Activated CD8-positive, alpha-beta memory T cell treated with anti-CD3 and anti-CD28 coated beads, Interleukin-2, amount 50 U/mL, for 1 hour (primary cell): ENCODE measurements at regions not wholly inside any gene's neighbourhood (a gene's known extent, or its start where the extent isn't known, plus 50 kb on each side); places are given as distances from the start of the nearest gene placed in this dataset.
"Not testable (repeated sequence)": the region's sequence is repeated elsewhere in the genome, so short reads cannot be mapped to it uniquely, and the experiment has no call there.

ENCODE experiments used
- DNase-seq: peaks from one replicate; pipeline ENCODE4 v3.0.0-alpha.2; 2020; ENCODE audit errors: extremely low read depth

DNA sequence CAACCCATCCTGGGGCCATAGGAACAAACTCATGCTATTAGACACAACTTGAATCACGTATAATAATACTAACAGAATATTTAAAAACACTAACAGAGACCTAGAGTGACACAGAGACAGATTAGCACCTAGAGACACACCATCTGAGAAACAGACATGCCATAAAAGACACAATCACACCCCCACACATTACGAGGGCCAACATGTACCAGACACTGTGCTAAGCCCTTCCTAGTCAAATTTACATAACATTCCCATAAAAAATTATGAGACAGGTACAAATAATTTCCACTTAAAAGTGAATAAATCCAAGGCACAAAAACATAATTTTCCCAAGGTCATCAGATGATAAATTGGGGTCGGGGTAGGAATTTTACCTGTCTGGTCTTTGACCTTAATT is 141.1 kb upstream of the PRSS16 start:
- DNase-seq: no peak

DNA sequence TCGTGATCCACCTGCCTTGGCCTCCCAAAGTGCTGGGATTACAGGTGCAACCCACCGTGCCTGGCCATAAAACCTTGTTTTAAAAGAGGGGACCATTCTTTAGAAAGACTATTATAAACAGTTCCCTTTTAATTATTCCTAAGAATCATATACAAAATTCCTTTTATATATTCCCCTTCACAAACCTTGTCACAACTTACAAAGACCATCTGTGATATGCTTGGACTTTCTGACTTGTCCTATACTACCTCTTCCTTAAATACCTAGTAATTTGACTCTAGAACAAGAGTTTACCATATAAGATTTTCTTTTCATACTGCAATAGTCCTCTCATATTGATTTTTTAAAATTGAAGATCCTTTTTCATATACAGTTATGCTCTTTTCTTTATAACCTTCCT is 135.8 kb upstream of the PRSS16 start:
- no peak for DNase-seq

DNA sequence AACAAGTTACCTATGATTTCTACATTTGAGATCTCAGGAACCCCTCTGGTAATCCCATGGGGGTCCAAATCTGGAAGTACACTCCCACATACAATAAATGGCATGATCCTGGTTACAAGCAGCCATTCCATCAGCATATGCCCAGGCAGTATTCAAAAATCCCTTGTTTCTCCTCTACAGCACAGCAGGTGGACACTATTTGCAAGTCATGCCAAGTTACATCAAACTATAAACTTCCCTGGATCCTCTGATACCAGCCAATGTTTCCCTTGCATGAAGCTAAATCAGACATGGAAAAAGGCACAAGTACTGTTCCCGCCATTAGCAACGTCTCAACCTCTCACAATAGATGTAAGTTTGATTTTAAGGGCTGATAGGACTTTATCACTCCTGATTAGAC is 134.5 kb upstream of the PRSS16 start:
- DNase-seq: no peak

DNA sequence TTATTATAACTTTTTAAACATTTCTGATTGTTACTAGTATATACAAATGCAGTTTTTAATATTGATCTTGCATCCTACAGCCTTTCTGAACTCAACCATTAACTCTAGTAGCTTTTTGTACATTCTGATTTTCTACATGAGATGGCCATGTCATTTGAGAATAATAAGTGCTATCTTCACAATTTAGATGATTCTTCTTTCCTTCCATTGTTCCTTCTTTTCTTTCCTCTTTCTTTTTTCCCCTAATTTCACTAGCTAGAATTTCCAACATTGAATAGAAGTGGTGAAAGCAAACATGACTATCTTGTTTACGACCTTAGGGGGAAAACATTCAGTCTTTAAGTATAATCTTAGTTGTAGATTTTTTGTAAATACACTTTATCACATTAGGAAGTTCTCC is 128.2 kb upstream of the PRSS16 start:
- no peak for DNase-seq

DNA sequence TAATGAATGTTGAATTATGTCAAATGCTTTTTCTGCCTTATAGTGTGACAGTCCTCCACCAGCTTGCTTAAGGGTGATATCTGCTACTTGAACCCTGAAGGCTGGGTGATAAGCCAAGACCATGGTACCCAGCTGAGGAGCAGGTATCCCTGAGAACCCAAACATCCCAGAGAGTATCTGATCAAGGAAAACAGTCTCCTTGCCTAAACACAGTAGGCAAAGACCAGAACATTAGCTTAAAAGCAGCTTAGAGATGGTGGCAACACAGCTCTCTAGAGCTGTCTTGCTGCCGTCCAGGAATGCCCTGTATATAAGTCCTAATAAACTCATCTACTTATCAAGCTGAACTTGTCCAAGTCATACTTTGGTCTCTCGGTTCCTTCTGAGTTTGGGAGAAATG is 127.7 kb upstream of the PRSS16 start:
- no peak for DNase-seq

DNA sequence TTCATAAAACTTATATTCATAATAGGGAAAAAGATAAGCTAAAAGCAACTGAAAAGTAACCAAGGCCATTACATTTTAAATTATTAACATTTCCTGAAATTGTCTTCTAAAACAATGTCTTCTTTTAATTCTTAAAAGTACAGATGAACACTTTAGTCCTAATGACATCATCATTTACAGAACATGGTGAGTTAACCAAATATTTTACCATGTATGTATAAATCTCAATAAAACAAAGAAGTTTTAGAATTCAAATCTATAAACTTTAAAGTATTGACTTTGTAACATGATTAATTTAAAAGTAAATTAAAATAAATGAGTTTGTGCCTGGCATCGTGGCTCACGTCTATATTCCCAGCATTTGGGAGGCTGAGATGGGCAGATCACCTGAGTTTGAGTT is 125.9 kb upstream of the PRSS16 start:
- no peak for DNase-seq

DNA sequence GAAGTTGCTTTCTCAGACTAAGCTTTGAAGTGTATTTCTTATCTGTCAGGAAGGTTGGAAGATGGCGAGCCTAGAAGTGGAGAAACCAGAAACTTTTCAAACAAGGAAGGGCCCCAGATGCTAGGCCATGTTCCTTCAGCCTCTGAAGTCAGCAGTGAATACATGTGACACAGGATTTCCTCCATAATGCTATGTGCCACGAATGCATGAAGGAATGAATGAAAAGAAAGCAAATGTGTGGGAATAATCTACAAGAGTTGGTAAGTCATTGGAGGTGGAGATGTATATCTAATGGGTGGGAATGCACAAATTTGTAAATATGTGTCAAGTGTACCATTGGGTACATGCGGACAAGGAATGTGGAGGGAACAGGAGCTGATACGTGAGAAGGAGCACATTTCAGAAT is 123.2 kb upstream of the PRSS16 start:
- no peak for DNase-seq

DNA sequence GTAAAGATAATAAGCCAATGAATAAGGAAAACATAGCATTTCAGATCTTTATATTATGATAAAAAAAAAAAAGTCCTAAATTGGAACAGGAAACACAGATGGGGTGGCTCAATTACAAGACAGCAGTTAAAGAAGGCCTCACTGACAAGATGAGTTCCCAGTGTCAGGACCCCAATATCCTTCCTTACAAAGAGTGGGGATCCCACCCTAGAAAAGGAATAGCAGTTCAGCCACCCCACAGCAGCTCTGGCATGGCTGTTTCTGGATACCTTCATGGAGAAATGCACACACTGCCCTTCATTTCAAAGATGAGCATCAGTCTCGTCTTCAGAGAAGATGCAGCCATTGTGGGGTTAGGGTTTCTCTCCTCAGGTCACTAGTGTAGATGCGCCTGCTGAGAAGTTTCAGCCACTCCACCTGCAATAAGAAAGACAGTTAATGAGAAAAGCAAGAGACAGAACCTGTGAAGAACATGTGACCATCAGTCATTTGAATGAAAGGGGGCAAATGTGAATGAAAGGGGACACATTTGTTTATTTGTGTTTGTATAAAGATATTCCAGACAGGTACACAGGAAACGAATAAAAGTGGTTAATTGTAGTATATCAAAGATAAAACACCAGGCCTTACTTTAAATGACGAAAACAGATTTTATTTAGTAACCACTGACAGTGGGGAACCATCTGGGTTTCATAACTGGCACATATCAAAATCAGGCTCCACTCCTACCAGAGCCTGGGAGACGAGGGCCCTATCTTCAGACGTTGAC is 121.3 kb upstream of the PRSS16 start:
- no peak for DNase-seq

DNA sequence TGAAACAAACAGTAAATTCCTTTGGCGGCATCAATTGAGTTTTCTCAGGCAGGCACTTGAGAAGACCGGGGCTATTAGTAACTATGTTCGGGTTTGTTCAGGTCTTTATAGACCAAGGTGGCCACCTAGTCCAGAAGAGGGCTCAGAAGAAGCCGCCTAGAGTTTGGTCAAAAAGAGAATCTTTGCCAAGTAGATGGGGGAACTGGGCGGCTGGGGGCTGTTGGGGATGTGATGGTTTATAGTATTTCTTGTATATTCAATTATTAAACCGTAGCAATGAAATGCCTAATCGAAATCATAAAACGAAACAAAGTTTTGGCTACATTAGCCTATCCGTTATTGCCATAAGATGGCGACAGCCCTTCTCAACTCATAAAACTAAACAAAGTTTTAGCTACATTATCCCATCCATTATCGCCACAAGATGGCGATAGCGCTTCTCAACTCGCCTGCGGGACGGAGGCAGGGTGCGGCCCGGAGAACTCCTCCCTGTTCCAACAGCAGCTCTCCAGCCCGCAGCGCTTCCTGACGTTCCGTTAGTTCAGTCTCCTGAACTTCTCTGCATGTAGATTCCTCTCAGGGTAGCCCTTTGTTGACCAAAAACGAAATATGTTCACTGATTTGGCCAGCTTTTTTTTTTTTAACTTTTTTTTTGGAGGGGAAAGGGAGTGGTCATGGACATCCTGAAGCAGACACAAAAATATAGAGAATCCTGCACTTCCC is 120.5 kb upstream of the PRSS16 start:
- no peak for DNase-seq

DNA sequence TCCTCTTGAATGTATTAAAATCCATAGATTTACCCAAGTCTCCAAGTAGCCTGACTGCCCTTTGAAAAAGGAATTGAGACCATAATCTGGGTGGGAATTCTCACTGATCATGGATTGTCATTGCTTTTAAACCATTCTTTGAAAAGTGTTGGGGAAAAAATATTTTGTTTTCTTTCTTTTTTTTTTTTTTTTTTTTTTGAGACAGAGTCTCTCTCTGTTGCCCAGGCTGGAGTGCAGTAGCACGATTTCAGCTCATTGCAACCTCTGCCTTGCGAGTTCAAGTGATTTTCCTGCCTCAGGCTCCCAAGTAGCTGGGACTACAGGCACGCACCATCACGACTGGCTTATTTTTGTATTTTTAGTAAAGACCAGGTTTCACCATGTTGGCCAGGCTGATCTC is 119.6 kb upstream of the PRSS16 start:
- DNase-seq: not testable (repeated sequence)

DNA sequence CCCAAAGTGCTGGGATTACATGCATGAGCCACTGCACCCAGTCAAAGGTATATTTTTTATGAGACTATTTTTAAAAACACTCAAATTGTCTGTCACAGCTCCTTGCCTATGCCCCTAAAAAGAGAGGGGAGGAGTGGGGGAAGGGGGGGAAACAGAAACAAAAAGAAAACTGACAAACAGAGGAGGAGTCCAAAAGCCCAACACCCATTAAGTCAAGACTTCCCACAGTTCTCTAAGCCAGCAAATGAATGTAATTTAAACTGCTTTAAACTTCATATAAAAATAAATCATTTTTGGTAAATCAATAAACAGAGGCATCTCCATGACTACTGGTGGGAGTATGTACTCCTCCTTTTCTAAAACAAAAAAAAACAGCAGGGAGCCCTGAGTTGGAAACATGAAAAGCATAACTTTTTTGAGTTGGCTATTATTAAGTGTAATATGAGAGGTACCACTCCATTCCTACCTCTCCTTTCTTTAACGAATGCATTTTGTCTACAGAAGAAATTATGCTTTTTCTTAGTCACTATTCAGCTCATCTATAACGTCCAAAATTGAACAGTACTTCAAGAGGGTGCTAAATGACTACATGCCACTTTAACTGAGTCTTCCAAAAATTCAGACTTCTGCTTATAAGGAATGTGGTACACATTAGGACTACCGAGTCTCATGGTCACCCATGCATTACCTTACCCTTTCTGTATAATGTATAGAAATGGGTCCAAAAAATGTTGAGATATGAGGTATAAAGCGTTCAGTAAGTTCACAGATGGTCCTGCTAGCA is 119.0 kb upstream of the PRSS16 start:
- DNase-seq: no peak

DNA sequence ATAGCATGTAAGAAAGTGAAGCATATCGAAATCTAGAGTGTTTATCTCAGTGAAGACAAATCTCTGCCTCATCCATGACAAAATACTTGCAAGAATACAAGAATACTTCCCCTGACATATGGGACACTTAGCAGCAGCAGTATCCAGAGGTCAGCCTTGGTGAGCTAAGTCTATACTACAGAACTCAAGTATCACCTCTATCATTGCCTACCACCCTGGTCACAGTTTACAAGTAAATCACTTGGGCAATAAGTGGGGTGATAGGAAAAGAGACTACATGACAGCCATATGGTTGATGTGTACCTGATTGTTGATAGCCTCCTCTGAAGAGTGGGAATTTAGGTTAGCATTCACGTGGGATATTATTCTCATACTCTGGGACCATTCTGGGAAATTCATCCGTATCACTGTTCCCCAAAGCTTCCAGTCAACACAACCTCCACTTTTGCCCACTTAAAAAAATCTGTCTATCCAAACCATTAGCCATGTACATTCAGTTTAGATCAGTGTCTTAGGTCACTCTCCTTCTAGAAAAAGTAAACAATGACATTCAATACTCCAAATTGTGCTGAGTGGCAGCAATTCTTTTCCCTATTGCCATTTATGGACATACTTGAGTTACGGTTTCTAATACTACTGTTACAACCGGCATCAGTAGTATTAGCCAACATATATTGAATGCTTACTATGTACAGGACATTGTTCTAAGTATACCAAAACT is 118.2 kb upstream of the PRSS16 start:
- DNase-seq: no peak

DNA sequence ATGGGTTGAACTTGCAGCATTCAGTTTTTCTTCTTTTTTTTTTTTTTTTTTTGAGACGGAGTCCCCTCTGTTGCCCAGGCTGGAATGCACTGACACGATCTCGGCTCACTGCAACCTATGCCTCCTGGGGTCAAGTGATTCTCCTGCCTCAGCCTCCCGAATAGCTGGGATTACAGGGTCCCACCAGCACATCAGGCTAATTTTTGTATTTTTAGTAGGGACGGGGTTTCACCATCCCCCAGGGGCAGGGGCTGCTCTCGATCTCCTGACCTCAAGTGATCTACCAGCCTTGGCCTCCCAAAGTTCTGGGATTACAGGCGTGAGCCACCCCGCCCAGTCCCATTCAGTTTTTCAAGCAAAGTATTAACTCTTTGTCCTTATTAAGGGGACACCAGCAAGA is 117.6 kb upstream of the PRSS16 start:
- no peak for DNase-seq

DNA sequence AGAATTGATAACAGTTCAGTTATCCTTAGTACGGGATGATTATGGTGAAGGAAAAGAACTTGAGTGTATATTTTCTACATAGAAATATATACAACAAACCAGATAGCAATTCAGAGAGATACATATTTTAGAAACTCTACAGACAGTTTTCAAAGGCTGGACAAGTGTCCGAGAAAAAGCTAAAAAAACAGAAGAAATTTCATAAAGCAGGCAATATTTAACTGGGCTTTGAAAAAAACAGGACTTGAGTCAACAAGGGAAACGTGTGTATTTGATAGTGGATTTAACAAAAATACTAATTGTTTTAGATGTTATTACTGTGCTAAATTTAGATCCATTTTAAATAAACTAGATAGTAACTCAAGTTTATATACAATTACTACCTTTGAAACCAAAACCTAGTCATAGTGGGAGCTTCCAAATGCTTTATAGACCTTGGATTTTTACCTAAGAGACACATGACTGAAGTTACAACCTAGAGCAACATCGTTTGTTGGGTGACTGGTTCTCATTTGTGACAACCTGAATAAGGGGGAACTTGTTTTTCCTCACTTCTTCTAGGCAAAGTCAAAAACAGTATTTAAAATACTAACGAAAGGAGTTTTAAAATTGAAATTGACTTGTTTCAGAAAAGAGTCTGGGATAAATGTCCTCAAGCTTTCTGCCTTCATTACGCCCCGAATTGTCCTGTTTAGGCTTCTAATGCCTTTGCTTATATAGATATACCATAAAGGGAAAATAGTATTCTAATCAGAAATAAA is 116.7 kb upstream of the PRSS16 start:
- DNase-seq: no peak

DNA sequence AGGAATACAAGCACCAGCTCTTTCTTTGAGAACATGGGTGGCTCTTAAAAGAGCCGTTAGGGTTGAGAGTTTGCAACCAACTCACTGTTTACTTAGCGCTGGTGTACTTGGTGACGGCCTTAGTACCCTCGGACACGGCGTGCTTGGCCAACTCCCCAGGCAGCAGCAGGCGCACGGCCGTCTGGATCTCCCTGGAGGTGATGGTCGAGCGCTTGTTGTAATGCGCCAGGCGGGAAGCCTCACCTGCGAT is 115.3 kb upstream of the PRSS16 start:
- DNase-seq: not testable (repeated sequence)

DNA sequence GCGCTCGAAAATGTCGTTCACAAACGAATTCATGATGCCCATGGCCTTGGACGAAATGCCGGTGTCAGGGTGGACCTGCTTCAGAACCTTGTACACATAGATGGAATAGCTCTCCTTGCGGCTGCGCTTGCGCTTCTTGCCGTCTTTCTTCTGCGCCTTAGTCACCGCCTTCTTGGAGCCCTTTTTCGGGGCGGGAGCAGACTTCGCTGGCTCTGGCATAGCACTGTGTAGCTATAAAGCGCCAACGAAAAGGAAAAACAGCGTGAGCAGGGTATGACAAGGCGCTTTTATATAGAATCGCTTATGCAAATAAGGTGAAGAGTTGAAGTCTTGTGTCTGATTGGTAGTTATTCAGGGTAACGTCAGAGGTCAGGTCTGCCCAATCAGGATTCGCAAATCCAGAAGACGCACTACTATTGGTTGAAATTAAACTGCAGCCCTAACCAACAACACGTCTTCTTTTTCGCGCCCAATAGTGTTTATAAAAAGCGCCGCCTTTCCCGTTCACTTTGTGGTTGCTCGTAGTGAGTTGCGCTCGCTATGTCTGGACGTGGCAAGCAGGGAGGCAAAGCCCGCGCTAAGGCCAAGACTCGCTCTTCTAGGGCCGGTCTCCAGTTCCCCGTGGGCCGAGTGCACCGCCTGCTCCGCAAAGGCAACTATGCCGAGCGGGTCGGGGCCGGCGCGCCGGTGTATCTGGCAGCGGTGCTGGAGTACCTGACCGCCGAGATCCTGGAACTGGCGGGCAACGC is 114.8 kb upstream of the PRSS16 start:
- DNase-seq: peak; percentile 88

DNA sequence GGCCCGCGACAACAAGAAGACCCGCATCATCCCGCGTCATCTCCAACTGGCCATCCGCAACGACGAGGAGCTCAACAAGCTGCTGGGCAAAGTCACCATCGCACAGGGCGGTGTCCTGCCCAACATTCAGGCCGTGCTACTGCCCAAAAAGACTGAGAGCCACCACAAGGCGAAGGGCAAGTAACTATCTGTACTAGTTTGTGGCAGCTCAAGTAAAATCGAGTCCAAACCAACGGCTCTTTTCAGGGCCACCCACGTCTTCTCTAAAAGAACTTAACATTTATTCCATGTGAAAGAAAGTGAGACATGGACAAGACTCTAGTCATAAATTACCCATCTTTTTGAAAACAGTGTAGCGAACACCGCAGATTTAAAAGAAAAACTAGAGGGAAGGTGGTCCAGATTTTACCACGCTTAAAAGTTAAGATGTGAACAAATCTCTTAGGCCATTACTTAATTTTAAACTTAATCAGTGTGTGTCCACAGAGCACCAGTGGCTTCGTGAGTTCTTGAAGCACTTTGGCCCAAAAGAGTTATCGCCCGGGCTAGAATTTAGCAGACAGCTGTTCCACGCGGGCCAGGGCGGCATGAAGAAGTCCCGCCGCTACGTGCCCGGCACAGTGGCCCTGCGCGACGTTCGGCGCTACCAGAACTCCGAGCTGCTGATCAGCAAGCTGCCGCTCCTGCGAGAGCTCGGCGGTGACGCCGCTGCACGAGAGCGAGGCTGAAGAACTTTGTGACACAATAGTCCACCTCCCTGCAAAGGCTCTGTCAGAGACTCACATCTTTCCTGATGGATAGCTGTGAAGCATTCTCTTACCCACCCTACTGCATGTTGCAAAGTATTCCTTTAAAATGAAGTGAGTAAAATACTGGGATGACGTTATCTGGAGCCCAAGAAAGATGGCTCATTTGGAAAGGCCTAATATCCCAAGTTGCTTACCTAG is 113.9 kb upstream of the PRSS16 start:
- DNase-seq: no peak

DNA sequence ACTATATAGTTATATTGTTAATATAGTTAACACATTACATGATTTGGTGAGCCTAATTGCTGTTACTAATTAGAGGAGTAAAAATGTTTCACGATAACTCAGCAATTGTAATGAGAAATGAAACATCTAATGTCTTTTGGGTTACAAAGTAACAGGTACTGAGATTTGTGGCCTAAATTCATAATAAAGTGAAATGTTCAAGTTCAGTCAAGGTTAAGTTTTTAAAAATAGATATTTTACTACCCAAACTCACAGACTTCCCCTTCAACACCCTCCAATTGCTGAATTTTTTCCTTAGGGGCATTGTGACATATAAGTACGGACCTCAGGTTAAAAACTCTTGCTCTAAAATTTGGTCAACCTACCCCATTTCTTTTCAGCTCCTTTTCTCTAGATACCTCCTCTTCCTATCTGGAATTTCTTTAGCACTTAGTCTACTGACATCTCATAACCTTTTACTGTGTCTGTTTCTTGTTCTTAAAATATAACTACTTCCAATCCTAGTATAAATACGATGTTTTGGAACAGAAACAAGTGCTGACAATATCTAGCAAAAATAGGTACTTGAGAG is 112.3 kb upstream of the PRSS16 start:
- DNase-seq: no peak

DNA sequence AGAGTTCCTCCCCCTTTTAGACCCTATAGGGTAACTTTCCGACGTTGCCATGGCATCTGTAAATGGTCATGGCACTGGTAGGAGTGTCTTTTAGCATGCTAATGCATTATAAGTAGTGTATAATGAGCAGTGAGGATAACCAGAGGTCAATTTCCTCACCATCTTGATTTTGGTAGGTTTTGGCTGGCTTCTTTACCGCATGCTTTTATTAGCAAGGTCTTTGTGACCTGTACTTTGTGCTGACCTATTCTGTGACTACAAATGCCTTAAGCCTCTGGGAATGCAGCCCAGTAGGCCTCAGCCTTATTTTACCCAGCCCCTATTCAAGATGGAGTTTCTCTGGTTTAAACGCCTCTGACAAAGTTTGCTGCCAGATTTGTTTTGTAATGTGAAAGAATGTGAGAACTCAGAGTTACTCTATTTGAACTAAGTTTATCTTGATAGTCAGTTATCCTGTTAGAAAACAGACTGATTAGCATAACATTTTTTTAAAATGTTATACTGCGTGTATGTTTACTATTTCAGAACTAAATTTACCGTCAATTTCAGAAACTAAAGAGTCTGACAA is 111.3 kb upstream of the PRSS16 start:
- no peak for DNase-seq
